Skeletal muscle cell (primary cell): ENCODE measurements at regions not wholly inside any gene's neighbourhood (a gene's known extent, or its start where the extent isn't known, plus 50 kb on each side); places are given as distances from the start of the nearest gene placed in this dataset.
"Not testable (repeated sequence)": the region's sequence is repeated elsewhere in the genome, so short reads cannot be mapped to it uniquely, and the experiment has no call there.

ENCODE experiments used
- DNase-seq: peaks from one replicate; pipeline ENCODE4 v3.0.0-alpha.2; 2010; ENCODE audit warnings: low read depth
- H3K4me3 ChIP-seq: 2 replicates; pipeline ENCODE4 v1.5.1; 2011; ENCODE audit warnings: low read depth, mild to moderate bottlenecking, control low read depth, low read length, moderate library complexity

GRCh38 chr1:148679050-148679786, 69.4 kb upstream of the NUDT4B start:
- H3K4me3 ChIP-seq: peak overlapping the region; percentile 39
- DNase-seq: not testable (repeated sequence)

GRCh38 chr1:148679787-148680326, 68.7 kb upstream of the NUDT4B start:
- not testable (repeated sequence) for H3K4me3 ChIP-seq

GRCh38 chr1:148686735-148687134, 61.8 kb upstream of the NUDT4B start:
- H3K4me3 ChIP-seq, DNase-seq: not testable (repeated sequence)

More at GRCh38 chr1:148679787-148680326, 68.7 kb upstream of the NUDT4B start:
- DNase-seq: not testable (repeated sequence)

GRCh38 chr1:148687376-148687775, 61.2 kb upstream of the NUDT4B start:
- DNase-seq, H3K4me3 ChIP-seq: not testable (repeated sequence)
